KBM-7 (cell line): ENCODE measurements at regions not wholly inside any gene's neighbourhood (a gene's known extent, or its start where the extent isn't known, plus 50 kb on each side); places are given as distances from the start of the nearest gene placed in this dataset.

Source experiments
- DNase-seq: peaks from one replicate; pipeline ENCODE4 v3.0.0-alpha.2; 2015
- in situ Hi-C: fragments of 300-500 bp; cut with MboI; formaldehyde crosslinking; loops from 2 replicates; pipeline ENCODE4 v1.14.3; 2020; ENCODE audit warnings: low sequenced_read_pairs, low pct_unique_long_range_greater_than_20kb, mixed read lengths

GRCh38 chr12:113639474-113639873 is 167.8 kb upstream of the LHX5 start:
- no peak for DNase-seq
- in situ Hi-C loops = no loop called here

GRCh38 chr12:113638460-113638775 is 166.7 kb upstream of the LHX5 start:
- DNase-seq = no peak

GRCh38 chr12:113634982-113635381 is 163.3 kb upstream of the LHX5 start:
- DNase-seq = no peak
- in situ Hi-C loops = no loop called here

More at GRCh38 chr12:113638460-113638775, 166.7 kb upstream of the LHX5 start:
- in situ Hi-C loops = no loop called here

- DNase-seq = no peak
- in situ Hi-C loops = no loop called here
Observed at GRCh38 chr12:113634474-113634873, 162.8 kb upstream of the LHX5 start.

- in situ Hi-C loops = no loop called here
- no peak for DNase-seq
Observed at GRCh38 chr12:113633678-113634332, 162.1 kb upstream of the LHX5 start.

GRCh38 chr12:113630625-113631024 is 159.0 kb upstream of the LHX5 start:
- no peak for DNase-seq
- in situ Hi-C loops = no loop called here

- in situ Hi-C loops = no loop called here
- no peak for DNase-seq
Observed at GRCh38 chr12:113625499-113625898, 153.8 kb upstream of the LHX5 start.

- no peak for DNase-seq
- in situ Hi-C loops = no loop called here
Observed at GRCh38 chr12:113622410-113622809, 150.7 kb upstream of the LHX5 start.

- in situ Hi-C loops = no loop called here
Observed at GRCh38 chr12:113620437-113620976, 148.8 kb upstream of the LHX5 start.

GRCh38 chr12:113619202-113619601 is 147.5 kb upstream of the LHX5 start:
- DNase-seq = no peak
- in situ Hi-C loops = no loop called here

More at GRCh38 chr12:113620437-113620976, 148.8 kb upstream of the LHX5 start:
- no peak for DNase-seq

- in situ Hi-C loops = no loop called here
- DNase-seq = no peak
Observed at GRCh38 chr12:113613414-113613813, 141.7 kb upstream of the LHX5 start.

- DNase-seq = no peak
- in situ Hi-C loops = no loop called here
Observed at GRCh38 chr12:113612793-113613192, 141.1 kb upstream of the LHX5 start.

GRCh38 chr12:113612076-113612728 is 140.5 kb upstream of the LHX5 start:
- in situ Hi-C loops = no loop called here
- DNase-seq = no peak

- in situ Hi-C loops = no loop called here
- DNase-seq = no peak
Observed at GRCh38 chr12:113611652-113612051, 140.0 kb upstream of the LHX5 start.

GRCh38 chr12:113610698-113611097 is 139.0 kb upstream of the LHX5 start:
- in situ Hi-C loops = no loop called here
- DNase-seq = no peak

- no peak for DNase-seq
- in situ Hi-C loops = no loop called here
Observed at GRCh38 chr12:113609692-113610469, 138.2 kb upstream of the LHX5 start.

- in situ Hi-C loops = no loop called here
- DNase-seq = no peak
Observed at GRCh38 chr12:113604666-113605065, 133.0 kb upstream of the LHX5 start.

- DNase-seq = peak; percentile 12
- in situ Hi-C loops = no loop called here
Observed at GRCh38 chr12:113601656-113602263, 130.1 kb upstream of the LHX5 start.

- DNase-seq = no peak
- in situ Hi-C loops = no loop called here
Observed at GRCh38 chr12:113598815-113599406, 127.2 kb upstream of the LHX5 start.
